Trophoblast cell (in vitro differentiated cells and primary cell): ENCODE measurements at regions not wholly inside any gene's neighbourhood (a gene's known extent, or its start where the extent isn't known, plus 50 kb on each side); places are given as distances from the start of the nearest gene placed in this dataset.

Experiments used
- DNase-seq, 2 donors: peaks; one replicate each; pipeline ENCODE4 v3.0.0-alpha.2; 2016
- H2AFZ ChIP-seq: 2 replicates; pipeline ENCODE4 v1.6.1; 2013; ENCODE audit warnings: low read length, moderate library complexity, mild to moderate bottlenecking; ENCODE audit not compliant: insufficient read depth, poor library complexity
- H2AK5ac ChIP-seq: 2 replicates; pipeline ENCODE4 v1.6.1; 2013; ENCODE audit warnings: mild to moderate bottlenecking, low read length
- H2BK120ac ChIP-seq: 2 replicates; pipeline ENCODE4 v1.6.1; 2013; ENCODE audit warnings: low read length, mild to moderate bottlenecking, moderate library complexity; ENCODE audit not compliant: insufficient read depth, poor library complexity
- H2BK12ac ChIP-seq: 2 replicates; pipeline ENCODE4 v1.6.1; 2013; ENCODE audit warnings: mild to moderate bottlenecking, low read length, moderate library complexity
- H2BK5ac ChIP-seq: 2 replicates; pipeline ENCODE4 v1.6.1; 2013; ENCODE audit warnings: low read length, low read depth, moderate library complexity, mild to moderate bottlenecking; ENCODE audit not compliant: poor library complexity
- H3K14ac ChIP-seq: 2 replicates; pipeline ENCODE4 v1.6.1; 2013; ENCODE audit warnings: mild to moderate bottlenecking, low read length
- H3K18ac ChIP-seq: 2 replicates; pipeline ENCODE4 v1.6.1; 2013; ENCODE audit warnings: mild to moderate bottlenecking, low read length
- H3K23ac ChIP-seq: 2 replicates; pipeline ENCODE4 v1.6.1; 2013; ENCODE audit warnings: low read length
- H3K27ac ChIP-seq: 2 replicates; pipeline ENCODE4 v1.5.1; 2013; ENCODE audit warnings: low read depth, mild to moderate bottlenecking, inconsistent platforms, low read length, moderate library complexity
- H3K27me3 ChIP-seq: 2 replicates; pipeline ENCODE4 v1.6.1; 2013; ENCODE audit warnings: inconsistent platforms, mild to moderate bottlenecking, low read length, moderate library complexity; ENCODE audit not compliant: insufficient read depth
- H3K36me3 ChIP-seq, 2 experiments: 1 replicate in 1 of 2; 2 replicates in 1 of 2; pipeline ENCODE4 v1.6.1; 2013; ENCODE audit warnings: low read length in 2 of 2, mild to moderate bottlenecking in 2 of 2, moderate library complexity in 1 of 2; ENCODE audit not compliant: insufficient read depth in 2 of 2, control insufficient read depth in 1 of 2
- H3K4ac ChIP-seq: 2 replicates; pipeline ENCODE4 v1.6.1; 2013; ENCODE audit warnings: low read depth, mild to moderate bottlenecking, low read length, moderate library complexity
- H3K4me1 ChIP-seq, 2 experiments: 1 replicate in 1 of 2; 2 replicates in 1 of 2; pipeline ENCODE4 v1.6.1; 2013; ENCODE audit warnings: low read length in 2 of 2, mild to moderate bottlenecking in 2 of 2, moderate library complexity in 1 of 2; ENCODE audit not compliant: insufficient read depth in 2 of 2, control insufficient read depth in 1 of 2
- H3K4me2 ChIP-seq: 2 replicates; pipeline ENCODE4 v1.6.1; 2013; ENCODE audit warnings: inconsistent platforms, mild to moderate bottlenecking, low read length, moderate library complexity
- H3K4me3 ChIP-seq: 2 replicates; pipeline ENCODE4 v1.5.1; 2013; ENCODE audit warnings: mild to moderate bottlenecking, low read depth, low read length, inconsistent platforms
- H3K79me1 ChIP-seq: one replicate; pipeline ENCODE4 v1.6.1; 2013; ENCODE audit warnings: low read length
- H3K79me2 ChIP-seq: 2 replicates; pipeline ENCODE4 v1.6.1; 2013; ENCODE audit warnings: low read length, mild to moderate bottlenecking; ENCODE audit not compliant: control insufficient read depth, insufficient read depth, poor library complexity
- H3K9ac ChIP-seq: 2 replicates; pipeline ENCODE4 v1.6.1; 2013; ENCODE audit warnings: mild to moderate bottlenecking, low read length
- H3K9me3 ChIP-seq: 2 replicates; pipeline ENCODE4 v1.6.1; 2013; ENCODE audit warnings: low read depth, mild to moderate bottlenecking, control low read depth, inconsistent platforms, low read length; ENCODE audit not compliant: insufficient read depth
- H4K12ac ChIP-seq: 2 replicates; pipeline ENCODE4 v1.6.1; 2013; ENCODE audit warnings: low read depth, mild to moderate bottlenecking, low read length, moderate library complexity
- H4K8ac ChIP-seq: 2 replicates; pipeline ENCODE4 v1.6.1; 2013; ENCODE audit warnings: low read depth, mild to moderate bottlenecking, low read length, moderate library complexity
- H4K91ac ChIP-seq: one replicate; pipeline ENCODE4 v1.6.1; 2013; ENCODE audit warnings: low read depth, mild to moderate bottlenecking, low read length, moderate library complexity
- WGBS: extraction: QIAGEN DNeasy Blood & Tissue Kit; methylation state at CpG from one replicate; pipeline ENCODE4 v1.1.7; 2013; ENCODE audit warnings: missing lambda C conversion rate; ENCODE audit not compliant: insufficient read length, insufficient coverage; ENCODE audit errors: extremely low coverage; 5-methylcytosine and 5-hydroxymethylcytosine counted together

- no peak overlapping the region for H3K4me3 ChIP-seq
- H4K8ac ChIP-seq: no peak overlapping the region
- no peak for DNase-seq
- H2BK5ac ChIP-seq: no peak overlapping the region
- no peak overlapping the region for H2BK120ac ChIP-seq
- H3K9ac ChIP-seq: no peak overlapping the region
- H2BK12ac ChIP-seq: no peak overlapping the region
- no peaks in the 10 kb centered on the region for H3K36me3 ChIP-seq
- no peaks in the 10 kb centered on the region for H3K79me2 ChIP-seq
- no peak overlapping the region for H2AK5ac ChIP-seq
- H3K27me3 ChIP-seq: no peaks in the 10 kb centered on the region
- no peak overlapping the region for H4K91ac ChIP-seq
- H3K14ac ChIP-seq: no peak overlapping the region
- no peak overlapping the region for H3K4me2 ChIP-seq
- H2AFZ ChIP-seq: no peak overlapping the region
- H3K79me1 ChIP-seq: no peaks in the 10 kb centered on the region
- H3K18ac ChIP-seq: no peak overlapping the region
- no CpG with 5 or more reads among the region's 29 CpGs for WGBS
- no peak overlapping the region for H3K4ac ChIP-seq
- no peak overlapping the region for H3K23ac ChIP-seq
- H3K4me1 ChIP-seq: no peaks in the 10 kb centered on the region
- H4K12ac ChIP-seq: no peak overlapping the region
- peaks cover 13% of the 10 kb centered on the region for H3K9me3 ChIP-seq
- no peak overlapping the region for H3K27ac ChIP-seq
Observed at GRCh38 chr7:347644-348479, 57.9 kb downstream of the FOXL3 start.

- no peaks in the 10 kb centered on the region for H3K79me2 ChIP-seq
- H2AFZ ChIP-seq: no peak overlapping the region
- H2BK120ac ChIP-seq: no peak overlapping the region
- no peaks in the 10 kb centered on the region for H3K4me1 ChIP-seq
- H3K27me3 ChIP-seq: no peaks in the 10 kb centered on the region
- WGBS: no CpG with 5 or more reads among the region's 11 CpGs
- H3K9ac ChIP-seq: no peak overlapping the region
- no peak for DNase-seq
- no peak overlapping the region for H3K18ac ChIP-seq
- H3K27ac ChIP-seq: no peak overlapping the region
- H2BK12ac ChIP-seq: no peak overlapping the region
- H2BK5ac ChIP-seq: no peak overlapping the region
- no peak overlapping the region for H2AK5ac ChIP-seq
- H3K79me1 ChIP-seq: no peaks in the 10 kb centered on the region
- no peak overlapping the region for H3K14ac ChIP-seq
- no peak overlapping the region for H3K23ac ChIP-seq
- peaks cover 13% of the 10 kb centered on the region for H3K9me3 ChIP-seq
- no peak overlapping the region for H3K4ac ChIP-seq
- no peak overlapping the region for H4K91ac ChIP-seq
- no peaks in the 10 kb centered on the region for H3K36me3 ChIP-seq
- no peak overlapping the region for H4K8ac ChIP-seq
- H3K4me3 ChIP-seq: no peak overlapping the region
- no peak overlapping the region for H4K12ac ChIP-seq
- H3K4me2 ChIP-seq: no peak overlapping the region
Observed at GRCh38 chr7:348480-348844, 58.5 kb downstream of the FOXL3 start.

DNA sequence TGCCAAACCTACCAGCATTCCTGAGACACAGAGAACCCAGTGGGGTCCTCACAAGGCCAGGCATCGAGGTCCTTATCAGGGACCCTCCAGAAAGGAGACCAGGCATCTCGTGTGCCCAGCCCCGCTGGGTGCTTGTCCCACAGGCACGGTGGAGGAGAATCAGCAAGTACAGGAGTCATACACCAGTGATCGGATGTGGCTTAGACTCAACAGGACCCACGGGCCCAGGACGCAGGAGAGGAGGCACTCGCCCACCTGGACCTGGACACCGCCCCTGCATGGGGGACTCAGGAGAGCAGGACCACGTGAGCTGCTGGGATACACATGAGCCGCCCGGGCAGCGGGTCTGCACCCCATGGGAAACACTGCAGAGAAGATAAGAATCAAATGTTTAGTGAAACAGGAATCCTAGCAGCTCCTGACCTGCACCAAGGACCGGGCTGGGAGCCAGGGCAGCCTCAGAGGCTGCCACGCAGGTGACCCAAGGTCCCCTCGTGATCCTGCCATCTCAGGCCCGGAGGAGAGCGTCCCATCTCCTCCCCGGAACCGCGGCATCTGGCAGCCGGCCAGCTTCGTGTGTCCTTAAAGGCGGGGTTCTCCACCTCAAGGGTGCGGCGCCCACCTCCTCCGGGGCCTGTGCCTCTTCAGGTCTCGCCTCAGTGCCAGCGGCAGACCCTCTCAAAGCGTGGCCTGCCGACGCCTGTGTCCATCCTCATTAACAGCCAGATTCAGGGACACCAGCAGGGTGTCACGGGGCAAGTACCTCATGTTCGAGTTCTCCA, 59.2 kb downstream of the FOXL3 start:
- no peak for DNase-seq
- Histone ChIP-seq H4K12ac (no peak overlapping the region), H3K4me2 (no peak overlapping the region), H4K8ac (no peak overlapping the region), H3K27me3 (no peaks in the 10 kb centered on the region), H3K9me3 (peaks cover 13% of the 10 kb centered on the region), H3K79me1 (no peaks in the 10 kb centered on the region), H3K18ac (no peak overlapping the region), H3K36me3 (no peaks in the 10 kb centered on the region), H3K79me2 (no peaks in the 10 kb centered on the region), H3K4me1 (no peaks in the 10 kb centered on the region), H3K23ac (no peak overlapping the region), H3K27ac (no peak overlapping the region), H3K9ac (no peak overlapping the region), H3K4ac (no peak overlapping the region), H2AK5ac (no peak overlapping the region), H2BK12ac (no peak overlapping the region), H2AFZ (no peak overlapping the region), H4K91ac (no peak overlapping the region), H3K4me3 (no peak overlapping the region), H2BK120ac (no peak overlapping the region), H3K14ac (no peak overlapping the region), H2BK5ac (no peak overlapping the region)
- WGBS: no CpG with 5 or more reads among the region's 34 CpGs

- H2BK5ac ChIP-seq: no peak overlapping the region
- no peaks in the 10 kb centered on the region for H3K79me2 ChIP-seq
- no peak overlapping the region for H3K4me2 ChIP-seq
- no peak overlapping the region for H3K18ac ChIP-seq
- no peak overlapping the region for H2BK120ac ChIP-seq
- no peak overlapping the region for H4K91ac ChIP-seq
- H4K8ac ChIP-seq: no peak overlapping the region
- H2AK5ac ChIP-seq: no peak overlapping the region
- no peaks in the 10 kb centered on the region for H3K4me1 ChIP-seq
- H3K79me1 ChIP-seq: no peaks in the 10 kb centered on the region
- no peak overlapping the region for H3K23ac ChIP-seq
- WGBS: no CpG with 5 or more reads among the region's 20 CpGs
- H3K9me3 ChIP-seq: peaks cover 8% of the 10 kb centered on the region
- H4K12ac ChIP-seq: no peak overlapping the region
- no peak overlapping the region for H3K4me3 ChIP-seq
- H3K36me3 ChIP-seq: no peaks in the 10 kb centered on the region
- H2BK12ac ChIP-seq: no peak overlapping the region
- H2AFZ ChIP-seq: no peak overlapping the region
- no peak overlapping the region for H3K9ac ChIP-seq
- no peaks in the 10 kb centered on the region for H3K27me3 ChIP-seq
- no peak overlapping the region for H3K27ac ChIP-seq
- DNase-seq: no peak
- no peak overlapping the region for H3K4ac ChIP-seq
- H3K14ac ChIP-seq: no peak overlapping the region
Observed at GRCh38 chr7:351256-351655, 61.3 kb downstream of the FOXL3 start.
